MCF 10A (cell line): ENCODE measurements at regions not wholly inside any gene's neighbourhood (a gene's known extent, or its start where the extent isn't known, plus 50 kb on each side); places are given as distances from the start of the nearest gene placed in this dataset.
A peak's percentile ranks its signal among the peaks of the same experiment; 100 is the strongest.

ENCODE experiments used
- BruUV-seq: library from RNA; stranded (reverse); fragments of 400-500 nt; replicated peaks from 2 replicates; lab custom pipeline; 2021; lab: Mats Ljungman, UMichigan
- CTCF ChIA-PET: fragments of 300-600 bp; sonication (Branson Sonifier 250); formaldehyde crosslinking; extraction: SDS; loops from one replicate; lab custom pipeline; 2021; ENCODE audit warnings: antibody characterized with exemption, inconsistent platforms; lab: Yijun Ruan, JAX
- POLR2A ChIA-PET: fragments of 300-600, 350-650 bp; sonication (Branson Sonifier 250); formaldehyde crosslinking; extraction: SDS; loops from one replicate; lab custom pipeline; 2020; ENCODE audit warnings: antibody characterized with exemption, inconsistent platforms; lab: Yijun Ruan, JAX
- DNase-seq: peaks from one replicate; pipeline ENCODE4 v3.0.0-alpha.2; 2018; ENCODE audit not compliant: unreplicated experiment
- H3K27ac Mint-ChIP-seq: one replicate; pipeline ENCODE4 v1.8.0; 2022; ENCODE audit warnings: mild to moderate bottlenecking, low read depth, mixed read lengths; ENCODE audit not compliant: unreplicated experiment
- H3K27me3 Mint-ChIP-seq: one replicate; pipeline ENCODE4 v1.8.0; 2022; ENCODE audit warnings: mixed read lengths; ENCODE audit not compliant: insufficient read depth, unreplicated experiment
- H3K36me3 Mint-ChIP-seq: one replicate; pipeline ENCODE4 v1.8.0; 2022; ENCODE audit warnings: mild to moderate bottlenecking, moderate library complexity, mixed read lengths; ENCODE audit not compliant: insufficient read depth, unreplicated experiment
- H3K4me1 Mint-ChIP-seq: one replicate; pipeline ENCODE4 v1.8.0; 2022; ENCODE audit warnings: mixed read lengths; ENCODE audit not compliant: insufficient read depth, unreplicated experiment
- H3K4me3 Mint-ChIP-seq: one replicate; pipeline ENCODE4 v1.8.0; 2022; ENCODE audit warnings: mild to moderate bottlenecking, moderate library complexity, mixed read lengths; ENCODE audit not compliant: unreplicated experiment
- H3K9me3 Mint-ChIP-seq: one replicate; pipeline ENCODE4 v1.8.0; 2022; ENCODE audit warnings: mixed read lengths; ENCODE audit not compliant: unreplicated experiment
- intact Hi-C: fragments of 100-400 bp; cut with micrococcal nuclease; formaldehyde crosslinking; loops from 2 replicates; pipeline ENCODE4 v1.14.1; 2022
- TF ChIP-seq, protein P1 (sequence below): fragments of 200-600 bp; IDR thresholded peaks from one replicate; pipeline ENCODE4 v1.8.0; 2022; ENCODE audit warnings: antibody characterized with exemption, mild to moderate bottlenecking; ENCODE audit not compliant: unreplicated experiment

DNA sequence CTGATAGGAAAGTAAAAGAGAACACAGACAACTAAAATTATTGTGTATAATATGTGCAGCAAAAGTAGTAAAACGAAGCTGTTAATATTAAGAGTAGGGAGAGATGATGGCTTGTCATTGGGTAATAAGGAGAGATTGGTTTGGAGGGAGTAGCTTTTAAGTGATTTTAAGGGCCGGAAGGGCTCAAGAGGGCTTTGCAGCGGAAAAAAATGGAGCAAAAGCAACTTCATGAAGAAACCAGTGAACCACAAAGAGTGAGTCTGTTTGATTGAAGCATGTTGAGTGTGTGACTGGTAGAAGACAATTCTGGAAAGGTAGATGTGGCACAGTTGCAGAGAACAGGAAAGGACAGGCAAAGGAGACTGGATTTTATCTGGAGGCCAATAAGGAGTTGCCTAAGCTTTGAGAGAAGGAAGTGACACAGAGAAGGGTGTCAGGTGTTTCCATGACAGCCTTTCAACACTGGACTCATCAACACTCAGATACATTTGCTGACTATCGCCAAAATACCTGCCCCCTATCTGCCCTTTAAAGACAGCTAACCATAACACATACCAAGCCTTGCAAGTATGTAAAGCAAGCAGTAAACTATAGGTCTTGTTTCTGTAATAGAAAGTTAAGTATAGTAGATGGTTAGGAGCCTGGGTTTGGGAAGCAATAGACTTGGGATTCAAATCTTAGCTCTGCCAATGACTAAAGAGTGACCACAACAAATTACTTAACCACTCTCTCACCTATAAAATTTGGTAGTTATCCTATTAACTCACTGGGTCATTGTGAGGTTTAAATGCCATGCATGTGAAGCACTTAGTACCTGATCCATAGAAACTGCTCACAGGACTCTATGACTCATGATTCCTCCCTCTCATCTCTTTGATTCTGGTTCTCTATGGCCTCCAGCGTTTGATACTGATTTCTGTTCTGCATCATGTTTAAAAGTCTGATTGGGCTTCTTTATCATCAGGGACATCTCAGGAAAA is 117.3 kb upstream of the LMNTD1 start:
- ChIA-PET POLR2A (no interaction called here), CTCF (interaction anchor here (1.0 kb wide), 1 partner anchor 347 kb away, joined by 4 read pairs; no protein-coding TSS in a partner anchor)
- peaks cover under 1% of the 10 kb centered on the region for H3K9me3 Mint-ChIP-seq
- intact Hi-C loops, result loop anchor here (10.0 kb wide), 1 partner anchor 236 kb away; no protein-coding TSS in a partner anchor
- H3K4me1 Mint-ChIP-seq, result peaks cover 13% of the 10 kb centered on the region
- H3K36me3 Mint-ChIP-seq, result no peaks in the 10 kb centered on the region
- TF ChIP-seq, protein P1, sequence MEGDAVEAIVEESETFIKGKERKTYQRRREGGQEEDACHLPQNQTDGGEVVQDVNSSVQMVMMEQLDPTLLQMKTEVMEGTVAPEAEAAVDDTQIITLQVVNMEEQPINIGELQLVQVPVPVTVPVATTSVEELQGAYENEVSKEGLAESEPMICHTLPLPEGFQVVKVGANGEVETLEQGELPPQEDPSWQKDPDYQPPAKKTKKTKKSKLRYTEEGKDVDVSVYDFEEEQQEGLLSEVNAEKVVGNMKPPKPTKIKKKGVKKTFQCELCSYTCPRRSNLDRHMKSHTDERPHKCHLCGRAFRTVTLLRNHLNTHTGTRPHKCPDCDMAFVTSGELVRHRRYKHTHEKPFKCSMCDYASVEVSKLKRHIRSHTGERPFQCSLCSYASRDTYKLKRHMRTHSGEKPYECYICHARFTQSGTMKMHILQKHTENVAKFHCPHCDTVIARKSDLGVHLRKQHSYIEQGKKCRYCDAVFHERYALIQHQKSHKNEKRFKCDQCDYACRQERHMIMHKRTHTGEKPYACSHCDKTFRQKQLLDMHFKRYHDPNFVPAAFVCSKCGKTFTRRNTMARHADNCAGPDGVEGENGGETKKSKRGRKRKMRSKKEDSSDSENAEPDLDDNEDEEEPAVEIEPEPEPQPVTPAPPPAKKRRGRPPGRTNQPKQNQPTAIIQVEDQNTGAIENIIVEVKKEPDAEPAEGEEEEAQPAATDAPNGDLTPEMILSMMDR, result no peak
- H3K27ac Mint-ChIP-seq, result no peak overlapping the region
- no peaks in the 10 kb centered on the region for H3K27me3 Mint-ChIP-seq
- BruUV-seq, result no TSS peak
- H3K4me3 Mint-ChIP-seq, result no peak overlapping the region
- DNase-seq, result peak; percentile 27

DNA sequence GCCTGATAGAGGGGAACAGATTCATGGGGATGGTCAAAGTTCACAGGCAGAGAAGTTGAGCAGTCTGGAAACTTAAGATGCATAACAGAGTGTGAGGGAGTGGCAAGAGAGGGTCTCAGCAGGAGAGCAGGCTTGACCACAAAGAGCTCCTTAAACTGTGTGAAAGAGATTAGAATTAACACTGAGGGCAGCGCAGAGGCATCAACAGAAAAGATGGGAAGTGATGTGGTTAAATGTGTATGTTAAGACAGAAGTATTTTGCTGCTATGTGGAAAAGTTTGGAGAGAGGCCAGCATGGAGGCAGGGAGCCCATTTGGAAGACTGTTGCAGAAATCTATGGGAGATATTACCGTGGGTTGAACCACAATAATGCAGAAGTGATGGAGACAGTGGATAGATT is 122.7 kb upstream of the LMNTD1 start:
- H3K4me1 Mint-ChIP-seq, result peaks cover 1% of the 10 kb centered on the region
- H3K4me3 Mint-ChIP-seq, result no peak overlapping the region
- POLR2A ChIA-PET, result no interaction called here
- TF ChIP-seq, protein P1, result no peak
- H3K36me3 Mint-ChIP-seq, result no peaks in the 10 kb centered on the region
- CTCF ChIA-PET, result interaction anchor here (0.5 to 1.4 kb wide), 4 partner anchors 47 to 345 kb away, joined by 3 to 5 read pairs (median 3); no protein-coding TSS in a partner anchor
- DNase-seq, result no peak
- H3K27me3 Mint-ChIP-seq, result no peaks in the 10 kb centered on the region
- BruUV-seq, result no TSS peak
- no peaks in the 10 kb centered on the region for H3K9me3 Mint-ChIP-seq
- no peak overlapping the region for H3K27ac Mint-ChIP-seq
- intact Hi-C loops, result loop anchor here (10.0 kb wide), 1 partner anchor 241 kb away; no protein-coding TSS in a partner anchor

DNA sequence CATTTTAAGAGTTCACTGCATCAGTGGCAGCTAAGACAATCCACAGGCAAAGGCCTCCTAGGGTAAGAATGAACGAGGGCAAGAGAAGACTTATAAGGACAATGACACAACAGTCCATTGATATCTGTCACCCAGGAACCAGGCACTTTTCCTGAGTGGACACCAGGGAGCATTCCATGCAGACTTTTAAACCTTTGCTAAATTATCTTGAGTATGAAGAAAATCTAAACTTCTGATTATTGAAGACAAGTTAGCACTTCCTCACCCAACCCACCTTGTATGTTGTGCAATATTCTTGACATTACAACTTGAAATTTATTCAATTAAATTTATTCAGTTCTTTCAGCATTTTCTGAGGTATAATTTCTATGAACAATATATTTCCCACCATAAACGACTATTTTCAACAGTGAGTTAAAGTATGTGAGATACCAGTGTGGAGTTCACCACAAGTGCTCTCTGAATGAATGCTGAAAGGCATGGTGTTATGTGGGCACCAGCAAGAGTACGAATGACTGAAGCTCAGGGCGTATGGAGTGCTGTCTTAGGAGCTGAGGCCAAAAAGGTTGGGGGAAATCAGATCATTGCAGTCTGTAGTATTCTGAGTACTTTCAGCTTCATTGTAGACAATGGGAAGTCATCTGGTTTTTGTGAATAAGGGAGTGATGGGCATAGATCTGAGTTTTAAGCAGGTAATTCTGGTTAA is 124.3 kb upstream of the LMNTD1 start:
- POLR2A ChIA-PET, result no interaction called here

More for the DNA sequence above, 124.3 kb upstream of the LMNTD1 start:
- peaks cover 3% of the 10 kb centered on the region for H3K4me1 Mint-ChIP-seq
- H3K27ac Mint-ChIP-seq, result no peak overlapping the region
- peaks cover 2% of the 10 kb centered on the region for H3K9me3 Mint-ChIP-seq
- intact Hi-C loops, result loop anchor here (1.0 to 10.0 kb wide), 2 partner anchors 243 to 352 kb away; no protein-coding TSS in a partner anchor
- peak; percentile 7 for DNase-seq
- no peak overlapping the region for H3K4me3 Mint-ChIP-seq
- no peaks in the 10 kb centered on the region for H3K27me3 Mint-ChIP-seq
- no peaks in the 10 kb centered on the region for H3K36me3 Mint-ChIP-seq
- TF ChIP-seq, protein P1, result peak; percentile 23
- no TSS peak for BruUV-seq
- CTCF ChIA-PET, result interaction anchor here (0.6 to 1.6 kb wide), 10 partner anchors 10 to 356 kb away, joined by 3 to 5 read pairs (median 4); no protein-coding TSS in a partner anchor
